ENCODE measurements at regions not wholly inside any gene's neighbourhood (a gene's known extent, or its start where the extent isn't known, plus 50 kb on each side); places are given as distances from the start of the nearest gene placed in this dataset.

DNA sequence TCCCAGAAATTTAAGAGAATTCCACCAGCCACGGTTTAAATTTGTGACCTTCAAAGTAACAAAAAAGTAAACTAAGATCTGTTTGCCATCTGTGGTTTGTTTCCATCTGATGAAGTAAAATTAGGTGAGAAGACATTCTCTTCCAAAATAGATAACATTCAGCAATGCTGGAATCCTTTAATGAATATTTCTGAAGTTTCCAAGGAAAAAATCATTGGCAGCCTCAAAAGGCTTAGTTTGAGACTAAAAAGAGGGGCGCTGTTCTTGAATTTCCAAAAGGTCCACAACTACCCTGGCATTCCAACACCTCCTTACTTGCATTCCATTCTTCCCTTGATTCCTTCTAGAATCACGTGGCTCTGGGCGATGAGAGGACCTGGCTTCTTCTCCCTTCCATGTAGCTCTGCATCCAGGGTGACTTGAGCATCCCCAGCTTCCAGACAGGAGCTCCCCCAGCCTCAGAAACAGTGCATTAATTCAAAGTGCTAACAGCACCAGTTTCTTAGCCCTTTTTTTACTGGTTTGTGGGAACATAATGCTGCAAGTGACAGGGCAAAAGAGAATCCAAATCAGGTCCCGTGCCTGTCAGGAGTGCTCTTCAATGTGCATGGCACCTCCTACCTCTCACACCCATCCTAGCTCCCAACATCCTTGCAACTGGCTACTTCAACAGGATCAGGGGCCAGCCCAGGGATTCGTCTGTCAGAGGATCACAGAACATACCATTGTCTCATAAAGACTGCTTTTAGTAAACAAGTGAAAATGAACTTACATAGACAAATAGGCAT lies 191.5 kb upstream of the S1PR3 start:
- intact Hi-C loops (cut with micrococcal nuclease) = no loop called here
- no peak for DNase-seq
- peaks cover 33% of the 10 kb centered on the region for H3K27me3 Mint-ChIP-seq (ENCODE audit: low read depth)

DNA sequence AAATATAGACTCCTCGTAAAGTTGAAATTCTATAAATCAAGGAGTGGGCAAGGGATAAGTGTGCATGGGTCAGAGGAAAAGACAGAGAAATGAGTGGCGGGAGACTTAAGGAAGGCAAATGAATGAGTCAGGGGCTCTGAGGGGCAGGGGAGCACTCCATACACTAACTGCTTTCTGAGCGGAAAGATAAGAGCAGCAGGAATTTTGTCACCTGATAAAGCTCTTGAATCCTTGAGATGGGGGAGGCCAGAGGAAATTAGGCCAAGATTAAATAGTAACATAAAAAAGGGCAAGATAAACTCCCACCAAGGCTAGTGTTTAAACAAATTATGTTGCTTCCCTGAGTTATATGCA lies 191.0 kb upstream of the S1PR3 start:
- Mint-ChIP-seq H3K36me3 (ENCODE audit: low read depth) (peaks cover 2% of the 10 kb centered on the region), H3K9me3 (peaks cover 9% of the 10 kb centered on the region), H3K4me1 (ENCODE audit: low read depth) (peaks cover 2% of the 10 kb centered on the region), H3K4me3 (no peak overlapping the region), H3K27ac (no peak overlapping the region), H3K27me3 (ENCODE audit: low read depth) (peaks cover 35% of the 10 kb centered on the region)
- intact Hi-C loops (cut with micrococcal nuclease) = no loop called here
- DNase-seq = no peak
- CTCF ChIA-PET = no interaction called here

More for the DNA sequence above, 191.5 kb upstream of the S1PR3 start:
- Mint-ChIP-seq H3K36me3 (ENCODE audit: low read depth) (peaks cover 2% of the 10 kb centered on the region), H3K4me3 (no peak overlapping the region), H3K27ac (no peak overlapping the region), H3K4me1 (ENCODE audit: low read depth) (peaks cover 2% of the 10 kb centered on the region), H3K9me3 (peaks cover 9% of the 10 kb centered on the region)
- CTCF ChIA-PET = interaction anchor here (0.7 kb wide), 1 partner anchor 136 kb away, joined by 3 read pairs; no protein-coding TSS in a partner anchor

DNA sequence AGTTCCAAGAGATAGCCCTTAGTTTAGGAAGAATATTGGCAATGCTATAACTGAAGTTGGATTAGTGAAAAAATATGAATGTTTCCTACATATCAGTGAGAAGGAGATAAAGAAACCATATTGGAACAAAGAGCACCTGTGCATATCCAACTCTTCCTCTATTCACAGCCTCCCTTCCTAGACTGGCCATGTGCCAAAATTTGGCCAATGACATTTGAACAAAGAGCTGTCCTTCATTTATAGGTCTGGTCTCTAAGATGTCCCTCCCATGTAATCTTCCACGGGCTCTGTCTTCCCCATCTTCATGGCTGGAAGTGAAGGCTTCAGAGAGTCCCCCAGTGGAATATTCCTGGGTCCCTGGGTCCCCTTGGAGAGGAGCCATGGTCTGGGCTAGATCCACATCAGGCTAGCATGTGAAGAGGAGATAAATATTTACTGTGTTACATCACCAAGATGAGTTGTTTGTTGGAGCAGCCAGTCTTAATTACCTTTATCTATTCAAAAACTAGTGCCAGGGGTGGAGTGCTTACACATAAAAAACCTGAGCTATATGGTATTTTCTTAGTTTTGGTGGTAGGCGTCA lies 190.0 kb upstream of the S1PR3 start:
- H3K4me3 Mint-ChIP-seq = no peak overlapping the region
- intact Hi-C loops (cut with micrococcal nuclease) = no loop called here
- peaks cover 2% of the 10 kb centered on the region for H3K36me3 Mint-ChIP-seq (ENCODE audit: low read depth)
- H3K9me3 Mint-ChIP-seq = peaks cover 5% of the 10 kb centered on the region
- H3K4me1 Mint-ChIP-seq (ENCODE audit: low read depth) = peaks cover 2% of the 10 kb centered on the region
- no peak overlapping the region for H3K27ac Mint-ChIP-seq
- CTCF ChIA-PET = interaction anchor here (0.5 kb wide), 1 partner anchor 631 kb away, joined by 4 read pairs; no protein-coding TSS in a partner anchor
- DNase-seq = no peak
- peaks cover 37% of the 10 kb centered on the region for H3K27me3 Mint-ChIP-seq (ENCODE audit: low read depth)

DNA sequence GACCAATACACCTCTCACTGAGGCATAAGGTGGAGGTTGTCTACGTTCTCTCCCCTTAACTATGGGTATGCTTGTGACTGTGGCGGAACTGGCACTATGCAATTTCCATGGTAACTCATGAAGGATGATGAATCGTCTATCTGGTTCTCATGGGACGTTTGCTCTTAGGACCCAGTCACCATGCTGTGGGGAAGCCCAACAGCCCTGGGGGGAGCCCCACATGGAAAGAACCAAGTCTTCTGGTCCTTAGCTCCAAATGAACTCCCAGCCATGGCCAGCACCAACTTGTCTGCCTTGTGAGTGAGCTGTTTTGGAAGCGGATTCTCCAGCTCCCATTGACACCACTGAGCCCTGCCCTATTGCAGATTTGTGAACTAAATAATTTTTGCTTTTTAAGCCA lies 188.7 kb upstream of the S1PR3 start:
- intact Hi-C loops (cut with micrococcal nuclease) = no loop called here
- H3K27me3 Mint-ChIP-seq (ENCODE audit: low read depth) = peaks cover 48% of the 10 kb centered on the region
- CTCF ChIA-PET = interaction anchor here (0.5 to 0.8 kb wide), 3 partner anchors 142 to 446 kb away, joined by 3 to 7 read pairs (median 4); no protein-coding TSS in a partner anchor
- DNase-seq = no peak
- no peaks in the 10 kb centered on the region for H3K36me3 Mint-ChIP-seq (ENCODE audit: low read depth)
- peaks cover under 1% of the 10 kb centered on the region for H3K9me3 Mint-ChIP-seq
- H3K27ac Mint-ChIP-seq = no peak overlapping the region
- peaks cover 2% of the 10 kb centered on the region for H3K4me1 Mint-ChIP-seq (ENCODE audit: low read depth)
- H3K4me3 Mint-ChIP-seq = no peak overlapping the region

DNA sequence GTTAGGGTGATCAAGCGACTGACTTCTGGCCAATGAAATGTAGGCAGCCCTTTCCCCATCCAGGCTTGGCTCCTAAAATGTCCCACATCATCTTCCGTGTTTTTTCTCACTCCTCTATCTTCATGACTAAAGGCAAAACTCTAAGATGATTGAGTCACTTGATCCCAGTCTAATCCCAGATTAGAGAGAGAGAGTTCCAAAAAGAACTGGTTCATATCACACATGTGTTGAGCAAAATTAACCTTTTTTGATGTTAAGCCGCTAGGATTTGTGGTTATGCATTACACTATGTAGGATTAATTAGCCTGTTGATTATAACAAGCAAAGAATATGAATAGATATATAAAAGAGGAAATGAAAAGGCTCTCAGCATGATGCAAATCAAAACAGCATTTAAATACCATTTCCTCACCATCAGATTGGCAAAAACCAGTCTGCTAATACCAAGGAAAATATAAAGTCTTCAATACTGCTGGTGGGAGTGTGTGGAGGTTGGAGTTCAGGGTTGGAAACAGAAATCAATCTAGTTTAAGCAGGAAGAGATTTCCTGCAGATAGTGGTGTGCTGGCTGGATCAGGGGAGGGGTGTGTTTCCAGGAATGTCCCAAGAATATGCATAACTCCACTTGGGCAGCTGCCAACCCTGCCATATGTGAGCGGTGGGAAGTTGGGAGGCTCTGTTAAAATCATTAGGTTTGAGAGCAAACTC lies 187.6 kb upstream of the S1PR3 start:
- no peak for DNase-seq
- Mint-ChIP-seq H3K9me3 (no peaks in the 10 kb centered on the region), H3K36me3 (ENCODE audit: low read depth) (no peaks in the 10 kb centered on the region), H3K4me1 (ENCODE audit: low read depth) (peaks cover 2% of the 10 kb centered on the region), H3K27me3 (ENCODE audit: low read depth) (peaks cover 48% of the 10 kb centered on the region), H3K27ac (no peak overlapping the region), H3K4me3 (no peak overlapping the region)
- CTCF ChIA-PET = no interaction called here
- intact Hi-C loops (cut with micrococcal nuclease) = no loop called here

DNA sequence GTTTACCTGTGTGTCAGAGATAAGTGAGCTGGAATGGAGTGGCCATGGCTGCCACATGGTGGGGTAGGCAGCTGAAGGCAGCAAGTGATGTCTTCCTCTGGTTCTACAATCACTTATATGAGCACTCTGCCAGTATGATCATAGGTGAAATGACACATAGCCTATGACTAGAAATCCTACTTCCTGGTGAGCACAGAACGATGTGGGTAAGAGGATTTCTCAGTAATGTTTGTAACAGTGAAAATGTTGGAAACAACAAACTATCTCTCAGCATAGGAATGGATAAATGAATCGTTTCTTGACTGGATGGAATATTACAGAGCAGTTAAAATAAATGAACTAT lies 187.0 kb upstream of the S1PR3 start:
- intact Hi-C loops (cut with micrococcal nuclease) = no loop called here
- Mint-ChIP-seq H3K36me3 (ENCODE audit: low read depth) (no peaks in the 10 kb centered on the region), H3K27ac (no peak overlapping the region), H3K4me3 (no peak overlapping the region), H3K9me3 (no peaks in the 10 kb centered on the region), H3K4me1 (ENCODE audit: low read depth) (peaks cover 2% of the 10 kb centered on the region), H3K27me3 (ENCODE audit: low read depth) (peaks cover 48% of the 10 kb centered on the region)
- CTCF ChIA-PET = no interaction called here
- no peak for DNase-seq

DNA sequence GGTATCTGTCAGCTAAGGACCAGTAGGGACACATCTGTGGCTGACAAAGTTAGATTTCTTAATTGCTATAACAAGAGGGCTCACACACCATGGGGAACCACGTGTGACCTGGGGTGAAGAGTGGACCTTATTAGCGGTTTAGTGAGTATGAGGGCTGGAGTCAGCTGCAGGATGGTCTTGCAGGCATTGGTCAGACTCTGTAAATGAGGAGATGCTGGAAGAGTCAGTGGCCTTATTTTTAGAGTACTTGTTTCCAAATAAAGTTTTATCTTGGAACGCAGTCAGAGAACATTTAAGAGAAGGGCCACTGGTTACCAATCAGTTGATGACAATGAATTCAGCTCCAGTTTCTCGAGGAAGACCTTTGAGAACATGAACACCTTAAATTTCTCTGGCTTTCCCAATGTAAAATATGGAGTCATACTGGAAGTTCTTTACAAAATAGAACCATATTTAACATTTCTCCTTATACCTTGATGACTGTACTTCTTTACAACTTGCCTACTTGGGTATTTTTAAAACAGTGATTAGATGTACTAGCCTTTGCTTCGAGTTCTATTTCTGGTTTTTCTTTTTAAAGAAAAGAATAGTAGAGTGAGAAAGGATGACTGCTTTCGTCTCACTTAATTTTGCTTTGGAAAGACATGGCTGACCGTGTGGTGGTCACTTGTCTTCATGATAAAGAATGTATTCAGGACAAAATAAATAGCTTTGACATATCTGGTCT lies 185.9 kb upstream of the S1PR3 start:
- intact Hi-C loops (cut with micrococcal nuclease) = no loop called here
- H3K27me3 Mint-ChIP-seq (ENCODE audit: low read depth) = peaks cover 46% of the 10 kb centered on the region

DNA sequence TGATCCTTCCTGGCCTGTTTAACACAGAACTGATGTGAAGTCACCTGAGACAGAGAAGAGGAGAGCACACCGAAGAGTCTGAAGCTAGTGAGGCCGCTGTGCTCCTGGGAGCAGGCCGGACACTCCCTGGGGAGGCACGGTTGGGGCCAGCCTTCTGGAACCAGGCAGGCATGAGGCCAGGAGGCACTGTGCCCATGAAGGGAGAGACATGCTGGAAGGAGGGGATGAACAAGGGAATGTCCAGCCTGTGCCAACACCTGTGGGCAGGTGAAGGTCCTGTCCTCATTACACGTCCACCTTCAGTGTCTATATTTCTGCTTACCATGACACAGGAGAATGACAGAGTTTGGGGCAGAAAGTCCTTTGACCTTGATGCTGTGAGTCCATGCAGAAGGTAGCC lies 183.8 kb upstream of the S1PR3 start:
- DNase-seq = no peak
- Mint-ChIP-seq H3K27me3 (ENCODE audit: low read depth) (peaks cover 46% of the 10 kb centered on the region), H3K9me3 (no peaks in the 10 kb centered on the region), H3K4me3 (no peak overlapping the region), H3K36me3 (ENCODE audit: low read depth) (no peaks in the 10 kb centered on the region), H3K27ac (no peak overlapping the region), H3K4me1 (ENCODE audit: low read depth) (peaks cover 2% of the 10 kb centered on the region)
- CTCF ChIA-PET = interaction anchor here (1.0 kb wide), 1 partner anchor 16 kb away, joined by 3 read pairs; no protein-coding TSS in a partner anchor
- intact Hi-C loops (cut with micrococcal nuclease) = no loop called here

More for the DNA sequence above, 185.9 kb upstream of the S1PR3 start:
- Mint-ChIP-seq H3K9me3 (no peaks in the 10 kb centered on the region), H3K36me3 (ENCODE audit: low read depth) (no peaks in the 10 kb centered on the region), H3K4me1 (ENCODE audit: low read depth) (peaks cover 2% of the 10 kb centered on the region), H3K27ac (no peak overlapping the region), H3K4me3 (no peak overlapping the region)
- no peak for DNase-seq
- CTCF ChIA-PET = no interaction called here

DNA sequence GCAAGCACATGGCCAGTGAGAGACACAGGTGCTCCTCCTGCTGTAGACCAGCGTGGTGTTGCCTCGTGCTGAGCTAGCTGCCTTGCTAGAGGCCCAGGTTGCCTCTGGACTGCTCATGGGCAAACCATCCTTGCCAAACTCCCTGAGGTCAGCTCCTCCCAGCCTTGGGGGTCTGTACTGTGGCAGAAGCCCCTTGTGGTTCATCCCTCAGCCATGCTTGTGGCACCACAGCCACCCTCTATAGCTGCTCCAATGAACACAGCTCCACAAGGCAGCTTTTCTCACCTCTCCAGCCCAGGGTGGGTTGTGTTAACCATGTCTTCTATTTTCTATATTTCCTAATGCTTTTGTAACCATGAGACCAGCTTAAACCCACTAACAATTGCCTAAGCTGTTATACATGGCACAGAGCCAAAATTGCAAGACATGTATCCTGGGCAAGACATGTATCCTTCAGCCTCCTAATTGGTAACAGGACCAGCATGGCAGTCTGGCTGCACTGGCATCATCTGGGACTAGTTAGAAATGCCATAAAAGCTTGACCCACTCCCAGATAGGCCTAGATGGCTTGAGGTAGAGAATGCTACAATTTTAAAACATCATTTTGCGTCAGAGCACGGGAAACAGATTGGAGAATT lies 183.1 kb upstream of the S1PR3 start:
- H3K4me3 Mint-ChIP-seq = no peak overlapping the region
- no peaks in the 10 kb centered on the region for H3K36me3 Mint-ChIP-seq (ENCODE audit: low read depth)
- intact Hi-C loops (cut with micrococcal nuclease) = no loop called here
- DNase-seq = no peak
- peaks cover 2% of the 10 kb centered on the region for H3K4me1 Mint-ChIP-seq (ENCODE audit: low read depth)
- H3K27me3 Mint-ChIP-seq (ENCODE audit: low read depth) = peaks cover 39% of the 10 kb centered on the region
- CTCF ChIA-PET = interaction anchor here (1.0 kb wide), 1 partner anchor 15 kb away, joined by 3 read pairs; no protein-coding TSS in a partner anchor
- no peaks in the 10 kb centered on the region for H3K9me3 Mint-ChIP-seq
- H3K27ac Mint-ChIP-seq = no peak overlapping the region

DNA sequence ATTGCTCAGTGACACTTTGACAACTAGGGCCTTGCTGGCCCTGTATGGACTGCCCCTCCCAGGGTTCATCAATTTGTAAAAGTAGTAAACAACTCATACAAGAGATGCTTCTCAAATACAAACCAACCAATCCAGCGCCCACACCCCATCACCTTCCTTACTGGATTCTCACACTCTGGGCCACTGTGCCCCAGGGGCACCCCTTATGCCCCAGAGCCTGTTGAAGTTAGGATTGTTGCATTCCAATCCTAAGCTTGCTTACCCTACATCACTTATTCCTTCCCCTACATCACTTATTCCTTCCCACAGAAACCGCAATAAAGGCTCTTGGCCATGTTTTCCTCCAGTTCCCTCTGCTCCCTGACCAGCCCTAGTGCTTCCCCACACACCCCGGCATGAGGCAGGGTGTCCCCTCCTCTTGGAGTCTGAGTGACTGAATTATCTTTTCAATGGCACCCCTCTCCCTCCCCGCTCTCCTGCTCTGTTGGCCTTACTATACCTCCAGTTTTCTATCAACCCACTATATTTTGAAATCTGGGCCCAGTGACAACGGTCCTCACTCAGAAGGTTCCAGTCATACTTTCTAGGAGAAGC lies 182.4 kb upstream of the S1PR3 start:
- no peak overlapping the region for H3K4me3 Mint-ChIP-seq
- H3K27ac Mint-ChIP-seq = no peak overlapping the region
- H3K9me3 Mint-ChIP-seq = no peaks in the 10 kb centered on the region
- H3K4me1 Mint-ChIP-seq (ENCODE audit: low read depth) = peaks cover 2% of the 10 kb centered on the region
- intact Hi-C loops (cut with micrococcal nuclease) = no loop called here
- peaks cover 36% of the 10 kb centered on the region for H3K27me3 Mint-ChIP-seq (ENCODE audit: low read depth)
- no peak for DNase-seq
- CTCF ChIA-PET = no interaction called here
- H3K36me3 Mint-ChIP-seq (ENCODE audit: low read depth) = no peaks in the 10 kb centered on the region

DNA sequence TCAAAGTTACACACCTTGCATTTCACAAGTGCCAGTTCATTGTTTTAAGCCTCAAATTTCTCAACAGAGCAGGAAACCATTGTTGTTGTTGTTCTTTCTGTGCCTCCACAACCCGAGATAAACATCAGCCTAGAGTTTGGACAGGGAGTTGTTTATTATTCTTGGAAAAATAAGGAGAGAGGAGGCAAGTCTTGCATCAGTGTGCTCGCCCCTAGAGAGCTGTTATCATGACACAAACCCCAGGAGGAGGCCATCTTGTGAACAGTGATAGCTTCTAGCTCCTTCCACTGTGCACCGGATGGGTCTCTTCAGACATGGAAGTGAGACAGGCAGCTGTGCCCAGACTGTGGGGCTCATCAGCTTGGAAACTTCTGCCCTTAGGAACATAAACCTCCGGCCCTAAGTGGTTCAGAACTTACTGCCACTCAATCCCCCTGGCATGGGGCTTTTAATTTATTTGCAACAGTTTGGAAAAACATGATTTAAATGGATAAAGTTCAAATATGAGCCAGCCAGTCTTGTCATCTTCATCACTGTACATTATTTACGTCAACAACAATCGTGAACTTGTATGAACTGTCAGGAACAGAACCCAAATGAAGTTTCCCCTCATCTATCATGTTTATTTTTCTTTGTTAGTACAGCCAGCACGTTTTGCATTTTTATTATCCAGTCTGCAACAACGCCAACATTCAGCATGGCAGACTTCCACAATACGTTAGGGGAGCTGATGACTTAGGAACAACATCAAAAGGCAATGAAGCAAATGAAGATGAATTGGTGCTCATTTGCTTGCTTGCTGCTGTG lies 181.7 kb upstream of the S1PR3 start:
- CTCF ChIA-PET = no interaction called here
- H3K4me1 Mint-ChIP-seq (ENCODE audit: low read depth) = no peaks in the 10 kb centered on the region
- no peak for DNase-seq
- no peaks in the 10 kb centered on the region for H3K36me3 Mint-ChIP-seq (ENCODE audit: low read depth)
- H3K9me3 Mint-ChIP-seq = no peaks in the 10 kb centered on the region
- H3K27ac Mint-ChIP-seq = no peak overlapping the region
- peaks cover 33% of the 10 kb centered on the region for H3K27me3 Mint-ChIP-seq (ENCODE audit: low read depth)
- intact Hi-C loops (cut with micrococcal nuclease) = no loop called here
- H3K4me3 Mint-ChIP-seq = no peak overlapping the region
